Breast epithelium (tissue), 4 donors: ENCODE measurements at regions not wholly inside any gene's neighbourhood (a gene's known extent, or its start where the extent isn't known, plus 50 kb on each side); places are given as distances from the start of the nearest gene placed in this dataset.

Experiments used
- DNase-seq, 2 donors: peaks; one replicate each; pipeline ENCODE4 v3.0.0-alpha.2; 2019; ENCODE audit warnings: low spot score in 2 of 2
- H3K27ac ChIP-seq, 2 donors: fragments of 200-600 bp; sonication (generic) in 1 of 2; one replicate each; pipeline ENCODE4 v1.5.1; 2016 to 2019; ENCODE audit warnings: mild to moderate bottlenecking in 1 of 2
- H3K27me3 ChIP-seq, 2 donors: fragments of 200-600 bp; sonication (generic) in 1 of 2; one replicate each; pipeline versions ENCODE4 v1.5.1 to v1.6.0; 2017 to 2019; ENCODE audit warnings: control low read depth in 1 of 2, mild to moderate bottlenecking in 1 of 2
- H3K36me3 ChIP-seq: fragments of 200-600 bp; one replicate; pipeline ENCODE4 v1.5.1; 2019
- H3K4me1 ChIP-seq, 2 donors: fragments of 200-600 bp; sonication (generic); one replicate each; pipeline ENCODE4 v1.5.1; 2016 to 2019; ENCODE audit warnings: control low read depth in 1 of 2
- H3K4me3 ChIP-seq, 3 donors: fragments of 200-600 bp; sonication (generic); 1 replicate in 2 of 3; 2 replicates in 1 of 3; pipeline ENCODE4 v1.5.1; 2016 to 2019; ENCODE audit warnings: mild to moderate bottlenecking in 3 of 3, moderate library complexity in 2 of 3
- H3K9me3 ChIP-seq, 2 donors: fragments of 200-600 bp; sonication (generic) in 1 of 2; one replicate each; pipeline ENCODE4 v1.5.1; 2016 to 2019; ENCODE audit warnings: control low read depth in 1 of 2
- CTCF ChIP-seq, 3 donors: fragments of 450-650 bp; IDR thresholded peaks; one replicate each; pipeline ENCODE4 v1.5.1; 2016 to 2017; ENCODE audit warnings: antibody characterized with exemption in 3 of 3, mild to moderate bottlenecking in 3 of 3, moderate library complexity in 3 of 3
- POLR2A ChIP-seq: fragments of 450-650 bp; IDR thresholded peaks from one replicate; pipeline ENCODE4 v1.6.1; 2016; ENCODE audit warnings: antibody characterized with exemption, mild to moderate bottlenecking, moderate library complexity
- POLR2AphosphoS5 ChIP-seq, 3 donors: sonication (generic); formaldehyde crosslinking; IDR thresholded peaks; one replicate each; pipeline ENCODE4 v1.6.1; 2017; ENCODE audit warnings: antibody characterized with exemption in 3 of 3
- intact Hi-C: fragments of 100-400 bp; cut with DNase I; formaldehyde crosslinking; loops from one replicate; pipeline ENCODE4 v1.15.1; 2023; ENCODE audit warnings: low total_unique reads

- intact Hi-C loops = no loop called here
- Histone ChIP-seq H3K27me3 (no peaks in the 10 kb centered on the region), H3K27ac (no peak overlapping the region), H3K4me1 (no peaks in the 10 kb centered on the region), H3K9me3 (no peaks in the 10 kb centered on the region), H3K36me3 (no peaks in the 10 kb centered on the region), H3K4me3 (no peak overlapping the region)
- DNase-seq = no peak
- TF ChIP-seq CTCF (IDR thresholded peaks at IDR 0.05) (no peak), POLR2AphosphoS5 (IDR thresholded peaks at IDR 0.05) (no peak), POLR2A (no peak)
Observed at GRCh38 chr21:28516021-28516420, 476.7 kb downstream of the LTN1 start.

- TF ChIP-seq POLR2AphosphoS5 (IDR thresholded peaks at IDR 0.05) = no peak
- no peak for TF ChIP-seq POLR2A
- no peak for TF ChIP-seq CTCF (IDR thresholded peaks at IDR 0.05)
- DNase-seq = no peak
- intact Hi-C loops = no loop called here
Observed at GRCh38 chr21:28513428-28513827, 479.2 kb downstream of the LTN1 start.

GRCh38 chr21:28509031-28509430 is 483.6 kb downstream of the LTN1 start:
- Histone ChIP-seq H3K9me3 (peaks cover 19 to 20% of the 10 kb centered on the region in 2 donors), H3K4me3 (no peak overlapping the region), H3K4me1 (no peaks in the 10 kb centered on the region), H3K27me3 (no peaks in the 10 kb centered on the region), H3K27ac (no peak overlapping the region), H3K36me3 (no peaks in the 10 kb centered on the region)
- intact Hi-C loops = no loop called here
- no peak for DNase-seq
- no peak for TF ChIP-seq POLR2AphosphoS5 (IDR thresholded peaks at IDR 0.05)
- no peak for TF ChIP-seq CTCF (IDR thresholded peaks at IDR 0.05)
- no peak for TF ChIP-seq POLR2A

More at GRCh38 chr21:28513428-28513827, 479.2 kb downstream of the LTN1 start:
- Histone ChIP-seq H3K4me1 (no peaks in the 10 kb centered on the region), H3K36me3 (no peaks in the 10 kb centered on the region), H3K9me3 (no peaks in the 10 kb centered on the region), H3K27me3 (no peaks in the 10 kb centered on the region), H3K4me3 (no peak overlapping the region), H3K27ac (no peak overlapping the region)

DNA sequence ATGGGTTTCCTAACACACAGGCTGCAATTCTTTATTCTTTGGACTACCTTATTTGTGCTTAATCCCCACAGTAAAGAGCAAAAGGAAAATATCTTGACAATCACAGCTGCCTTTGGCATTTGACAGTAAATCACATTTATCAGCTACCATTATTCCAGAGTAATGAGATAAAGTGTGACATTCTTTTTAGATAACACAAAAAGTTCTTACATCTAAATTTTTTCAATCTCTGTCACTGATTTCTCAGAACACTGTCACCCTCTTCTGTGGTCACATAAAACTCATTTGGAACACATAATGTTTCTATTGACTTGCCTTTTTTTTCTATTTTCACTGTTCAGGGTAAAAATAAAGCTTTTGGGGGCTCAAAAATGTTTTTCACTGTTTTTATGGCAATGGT is 484.6 kb downstream of the LTN1 start:
- H3K27me3 ChIP-seq = no peaks in the 10 kb centered on the region

GRCh38 chr21:28496517-28496916 is 496.2 kb downstream of the LTN1 start:
- no peak for DNase-seq
- intact Hi-C loops = no loop called here
- no peak for TF ChIP-seq POLR2AphosphoS5 (IDR thresholded peaks at IDR 0.05)
- TF ChIP-seq POLR2A = no peak
- TF ChIP-seq CTCF (IDR thresholded peaks at IDR 0.05) = no peak

More for the DNA sequence above, 484.6 kb downstream of the LTN1 start:
- TF ChIP-seq CTCF (IDR thresholded peaks at IDR 0.05) (no peak), POLR2A (no peak), POLR2AphosphoS5 (IDR thresholded peaks at IDR 0.05) (no peak)
- Histone ChIP-seq H3K4me3 (no peak overlapping the region), H3K4me1 (no peaks in the 10 kb centered on the region), H3K27ac (no peak overlapping the region), H3K9me3 (peaks cover 19 to 20% of the 10 kb centered on the region in 2 donors), H3K36me3 (no peaks in the 10 kb centered on the region)
- no peak for DNase-seq
- intact Hi-C loops = no loop called here

More at GRCh38 chr21:28496517-28496916, 496.2 kb downstream of the LTN1 start:
- H3K4me1 ChIP-seq = no peaks in the 10 kb centered on the region
- H3K4me3 ChIP-seq = no peak overlapping the region
- H3K9me3 ChIP-seq = no peaks in the 10 kb centered on the region
- no peaks in the 10 kb centered on the region for H3K27me3 ChIP-seq
- H3K27ac ChIP-seq = no peak overlapping the region
- H3K36me3 ChIP-seq = no peaks in the 10 kb centered on the region
